HepG2 (cell line): ENCODE measurements at regions not wholly inside any gene's neighbourhood (a gene's known extent, or its start where the extent isn't known, plus 50 kb on each side); places are given as distances from the start of the nearest gene placed in this dataset.

Experiments
- EZH2 ChIP-seq: conservative IDR thresholded peaks from 2 replicates; pipeline ENCODE4 v1.6.1; 2012; ENCODE audit warnings: mild to moderate bottlenecking, low read depth, low read length, moderate library complexity
- TF ChIP-seq, protein P1 (sequence below): sonication (generic); formaldehyde crosslinking; IDR thresholded peaks from 2 replicates; pipeline ENCODE4 v1.5.0; 2020; ENCODE audit warnings: mild to moderate bottlenecking, missing genetic modification reagents, moderate library complexity

- TF ChIP-seq, protein P1, sequence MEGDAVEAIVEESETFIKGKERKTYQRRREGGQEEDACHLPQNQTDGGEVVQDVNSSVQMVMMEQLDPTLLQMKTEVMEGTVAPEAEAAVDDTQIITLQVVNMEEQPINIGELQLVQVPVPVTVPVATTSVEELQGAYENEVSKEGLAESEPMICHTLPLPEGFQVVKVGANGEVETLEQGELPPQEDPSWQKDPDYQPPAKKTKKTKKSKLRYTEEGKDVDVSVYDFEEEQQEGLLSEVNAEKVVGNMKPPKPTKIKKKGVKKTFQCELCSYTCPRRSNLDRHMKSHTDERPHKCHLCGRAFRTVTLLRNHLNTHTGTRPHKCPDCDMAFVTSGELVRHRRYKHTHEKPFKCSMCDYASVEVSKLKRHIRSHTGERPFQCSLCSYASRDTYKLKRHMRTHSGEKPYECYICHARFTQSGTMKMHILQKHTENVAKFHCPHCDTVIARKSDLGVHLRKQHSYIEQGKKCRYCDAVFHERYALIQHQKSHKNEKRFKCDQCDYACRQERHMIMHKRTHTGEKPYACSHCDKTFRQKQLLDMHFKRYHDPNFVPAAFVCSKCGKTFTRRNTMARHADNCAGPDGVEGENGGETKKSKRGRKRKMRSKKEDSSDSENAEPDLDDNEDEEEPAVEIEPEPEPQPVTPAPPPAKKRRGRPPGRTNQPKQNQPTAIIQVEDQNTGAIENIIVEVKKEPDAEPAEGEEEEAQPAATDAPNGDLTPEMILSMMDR (CRISPR knock-in tag), result no peak
- no peak for TF ChIP-seq EZH2
Measured at GRCh38 chr2:12008425-12009061, 262.1 kb downstream of the LPIN1 start.
